HT-29 (cell line): ENCODE measurements at regions not wholly inside any gene's neighbourhood (a gene's known extent, or its start where the extent isn't known, plus 50 kb on each side); places are given as distances from the start of the nearest gene placed in this dataset.

Experiments
- DNase-seq: peaks from one replicate; pipeline ENCODE4 v3.0.0-alpha.2; 2015; ENCODE audit warnings: low spot score

- DNase-seq, result no peak
Measured at GRCh38 chr2:188047735-188048134, 243.9 kb upstream of the GULP1 start.

- no peak for DNase-seq
Measured at GRCh38 chr2:188050726-188051125, 240.9 kb upstream of the GULP1 start.

GRCh38 chr2:188051706-188052105, 240.0 kb upstream of the GULP1 start:
- no peak for DNase-seq

- no peak for DNase-seq
Measured at GRCh38 chr2:188065386-188065785, 226.3 kb upstream of the GULP1 start.

- DNase-seq, result no peak
Measured at GRCh38 chr2:188068093-188068492, 223.6 kb upstream of the GULP1 start.

GRCh38 chr2:188076149-188077056, 215.3 kb upstream of the GULP1 start:
- DNase-seq, result no peak

- DNase-seq, result no peak
Measured at GRCh38 chr2:188077757-188078156, 213.9 kb upstream of the GULP1 start.

- no peak for DNase-seq
Measured at GRCh38 chr2:188078534-188078933, 213.1 kb upstream of the GULP1 start.

GRCh38 chr2:188079196-188079595, 212.5 kb upstream of the GULP1 start:
- no peak for DNase-seq

- no peak for DNase-seq
Measured at GRCh38 chr2:188085421-188085820, 206.3 kb upstream of the GULP1 start.

- DNase-seq, result no peak
Measured at GRCh38 chr2:188089901-188090300, 201.8 kb upstream of the GULP1 start.

GRCh38 chr2:188091220-188091619, 200.5 kb upstream of the GULP1 start:
- DNase-seq, result no peak

- DNase-seq, result no peak
Measured at GRCh38 chr2:188092734-188093133, 198.9 kb upstream of the GULP1 start.

GRCh38 chr2:188096910-188097309, 194.8 kb upstream of the GULP1 start:
- DNase-seq, result no peak

GRCh38 chr2:188102881-188103280, 188.8 kb upstream of the GULP1 start:
- no peak for DNase-seq

GRCh38 chr2:188114014-188114413, 177.7 kb upstream of the GULP1 start:
- no peak for DNase-seq

- no peak for DNase-seq
Measured at GRCh38 chr2:188117706-188118105, 174.0 kb upstream of the GULP1 start.

GRCh38 chr2:188118431-188118830, 173.2 kb upstream of the GULP1 start:
- no peak for DNase-seq

- DNase-seq, result no peak
Measured at GRCh38 chr2:188119112-188119838, 172.4 kb upstream of the GULP1 start.

- DNase-seq, result no peak
Measured at GRCh38 chr2:188122985-188123384, 168.7 kb upstream of the GULP1 start.

- no peak for DNase-seq
Measured at GRCh38 chr2:188129677-188130076, 162.0 kb upstream of the GULP1 start.

- DNase-seq, result no peak
Measured at GRCh38 chr2:188130317-188130716, 161.4 kb upstream of the GULP1 start.

- DNase-seq, result no peak
Measured at GRCh38 chr2:188131281-188131680, 160.4 kb upstream of the GULP1 start.
